DMS 273 (cell line): ENCODE measurements at regions not wholly inside any gene's neighbourhood (a gene's known extent, or its start where the extent isn't known, plus 50 kb on each side); places are given as distances from the start of the nearest gene placed in this dataset.

Experiments
- DNase-seq: peaks from one replicate; lab custom pipeline; 2025; ENCODE audit not compliant: unreplicated experiment; lab: John Stamatoyannopoulos, UW

GRCh38 chr6:1545654-1546053 lies 64.1 kb upstream of the FOXC1 start:
- no peak for DNase-seq

- no peak for DNase-seq
These were observed 61.9 kb upstream of the FOXC1 start for GRCh38 chr6:1547785-1548184.

- DNase-seq = no peak
These were observed 58.5 kb upstream of the FOXC1 start for GRCh38 chr6:1551249-1551648.

GRCh38 chr6:1552296-1552761 lies 57.4 kb upstream of the FOXC1 start:
- peak; percentile 44 for DNase-seq

GRCh38 chr6:1553562-1554083 lies 56.1 kb upstream of the FOXC1 start:
- DNase-seq = no peak

GRCh38 chr6:1554141-1554475 lies 55.6 kb upstream of the FOXC1 start:
- no peak for DNase-seq

GRCh38 chr6:1554476-1555310 lies 55.0 kb upstream of the FOXC1 start:
- peak; percentile 72 for DNase-seq

- DNase-seq = no peak
These were observed 51.3 kb upstream of the FOXC1 start for GRCh38 chr6:1558388-1558787.
